GM23338 (cell line): ENCODE measurements at regions not wholly inside any gene's neighbourhood (a gene's known extent, or its start where the extent isn't known, plus 50 kb on each side); places are given as distances from the start of the nearest gene placed in this dataset.

Source experiments
- ATAC-seq: fragments of 200-7000 bp; cut with Tn5 transposase; 3 replicates; pipeline ENCODE4 v1.9.1; 2020
- DNase-seq: peaks from one replicate; pipeline ENCODE4 v3.0.0-alpha.2; 2015; ENCODE audit warnings: low spot score
- H2AFZ ChIP-seq: fragments of 200-600 bp; sonication (generic); 2 replicates; pipeline ENCODE4 v1.8.0; 2016; ENCODE audit warnings: antibody characterized with exemption, mild to moderate bottlenecking, moderate library complexity
- H3F3A ChIP-seq: fragments of 200-600 bp; sonication (generic); replicated peaks from 2 replicates; pipeline ENCODE4 v1.8.0; 2017; ENCODE audit warnings: antibody characterized with exemption, mixed run types, low read depth
- H3K27ac ChIP-seq: fragments of 200-600 bp; sonication (generic); 2 replicates; pipeline ENCODE4 v1.6.1; 2016; ENCODE audit warnings: low read depth
- H3K27me3 ChIP-seq: fragments of 200-600 bp; sonication (generic); 2 replicates; pipeline ENCODE4 v1.8.0; 2016; ENCODE audit warnings: mild to moderate bottlenecking, mixed run types, moderate library complexity; ENCODE audit not compliant: insufficient read depth
- H3K36me3 ChIP-seq: fragments of 200-600 bp; sonication (generic); 2 replicates; pipeline ENCODE4 v1.8.0; 2016; ENCODE audit warnings: mild to moderate bottlenecking; ENCODE audit not compliant: insufficient read depth
- H3K4me1 ChIP-seq: fragments of 200-600 bp; sonication (generic); 2 replicates; pipeline ENCODE4 v1.8.0; 2016; ENCODE audit warnings: mild to moderate bottlenecking, moderate library complexity; ENCODE audit not compliant: insufficient read depth
- H3K4me2 ChIP-seq: fragments of 200-600 bp; sonication (generic); 2 replicates; pipeline ENCODE4 v1.7.1; 2017; ENCODE audit warnings: mixed run types
- H3K4me3 ChIP-seq: fragments of 200-600 bp; sonication (generic); 2 replicates; pipeline ENCODE4 v1.6.1; 2016; ENCODE audit warnings: mixed run types
- H3K79me2 ChIP-seq: fragments of 200-600 bp; sonication (generic); replicated peaks from 2 replicates; pipeline ENCODE4 v1.8.0; 2017; ENCODE audit warnings: mild to moderate bottlenecking; ENCODE audit not compliant: insufficient read depth
- H3K9me2 ChIP-seq: fragments of 200-600 bp; sonication (generic); 2 replicates; pipeline ENCODE4 v1.8.0; 2017; ENCODE audit not compliant: insufficient read depth
- H4K20me1 ChIP-seq: fragments of 200-600 bp; sonication (generic); replicated peaks from 2 replicates; pipeline ENCODE4 v1.8.0; 2017; ENCODE audit warnings: mild to moderate bottlenecking; ENCODE audit not compliant: insufficient read depth
- H3K27ac Mint-ChIP-seq: 2 replicates; pipeline ENCODE4 v1.8.0; 2020; ENCODE audit warnings: inconsistent platforms, mild to moderate bottlenecking, moderate library complexity, mixed read lengths
- H3K27me3 Mint-ChIP-seq: 3 replicates; pipeline ENCODE4 v1.8.0; 2022; ENCODE audit warnings: low read depth, mild to moderate bottlenecking, moderate library complexity, mixed read lengths, inconsistent platforms; ENCODE audit not compliant: insufficient read depth, poor library complexity
- H3K36me3 Mint-ChIP-seq: 3 replicates; pipeline ENCODE4 v1.8.0; 2021; ENCODE audit warnings: low read depth, mild to moderate bottlenecking, inconsistent platforms, moderate library complexity, mixed read lengths
- H3K4me1 Mint-ChIP-seq: 3 replicates; pipeline ENCODE4 v1.8.0; 2020; ENCODE audit warnings: mild to moderate bottlenecking, inconsistent platforms, mixed read lengths
- H3K4me3 Mint-ChIP-seq: 3 replicates; pipeline ENCODE4 v1.8.0; 2021; ENCODE audit warnings: moderate library complexity, mild to moderate bottlenecking, inconsistent platforms, mixed read lengths
- H3K9me3 Mint-ChIP-seq: 3 replicates; pipeline ENCODE4 v1.8.0; 2020; ENCODE audit warnings: moderate library complexity, mild to moderate bottlenecking, inconsistent platforms, mixed read lengths
- CREB1 ChIP-seq: fragments of 250-450 bp; sonication (Bioruptor Pico); IDR thresholded peaks from 2 replicates; pipeline ENCODE4 v1.5.0; 2020; ENCODE audit warnings: low read depth, mild to moderate bottlenecking, moderate library complexity
- NANOG ChIP-seq: IDR thresholded peaks from 2 replicates; pipeline ENCODE4 v1.6.1; 2016; ENCODE audit warnings: antibody characterized with exemption, borderline replicate concordance
- STAT1 ChIP-seq: IDR thresholded peaks from one replicate; pipeline ENCODE4 v1.6.1; 2016; ENCODE audit warnings: antibody characterized with exemption; ENCODE audit not compliant: unreplicated experiment
- TF ChIP-seq, protein P1 (sequence below): fragments of 250-450 bp; sonication (Bioruptor Pico); IDR thresholded peaks from 2 replicates; pipeline ENCODE4 v1.5.0; 2020; ENCODE audit warnings: mild to moderate bottlenecking, moderate library complexity
- TF ChIP-seq, protein P2 (sequence below): IDR thresholded peaks from 2 replicates; pipeline ENCODE4 v1.6.1; 2016; ENCODE audit warnings: antibody characterized with exemption

DNA sequence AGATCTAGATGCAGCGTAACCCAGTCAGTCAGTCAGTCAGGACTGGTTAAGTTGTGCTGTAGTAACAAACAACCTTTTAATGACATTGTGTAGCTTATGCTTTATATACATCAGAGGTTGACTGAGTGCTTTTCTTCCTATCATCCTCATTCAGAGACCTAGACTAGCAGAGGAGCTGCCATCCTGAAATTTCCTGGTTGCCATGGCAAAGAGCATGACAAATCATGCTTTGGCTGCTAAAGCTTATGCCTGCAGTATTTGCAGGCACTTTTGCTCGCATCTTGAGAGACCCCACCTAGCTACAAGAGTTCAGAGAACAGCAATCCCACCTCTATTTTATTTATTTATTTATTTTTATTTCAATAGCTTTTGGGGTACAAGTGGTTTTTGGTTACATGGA is 244.0 kb downstream of the BTBD3 start (continued):
- TF ChIP-seq, protein P1, sequence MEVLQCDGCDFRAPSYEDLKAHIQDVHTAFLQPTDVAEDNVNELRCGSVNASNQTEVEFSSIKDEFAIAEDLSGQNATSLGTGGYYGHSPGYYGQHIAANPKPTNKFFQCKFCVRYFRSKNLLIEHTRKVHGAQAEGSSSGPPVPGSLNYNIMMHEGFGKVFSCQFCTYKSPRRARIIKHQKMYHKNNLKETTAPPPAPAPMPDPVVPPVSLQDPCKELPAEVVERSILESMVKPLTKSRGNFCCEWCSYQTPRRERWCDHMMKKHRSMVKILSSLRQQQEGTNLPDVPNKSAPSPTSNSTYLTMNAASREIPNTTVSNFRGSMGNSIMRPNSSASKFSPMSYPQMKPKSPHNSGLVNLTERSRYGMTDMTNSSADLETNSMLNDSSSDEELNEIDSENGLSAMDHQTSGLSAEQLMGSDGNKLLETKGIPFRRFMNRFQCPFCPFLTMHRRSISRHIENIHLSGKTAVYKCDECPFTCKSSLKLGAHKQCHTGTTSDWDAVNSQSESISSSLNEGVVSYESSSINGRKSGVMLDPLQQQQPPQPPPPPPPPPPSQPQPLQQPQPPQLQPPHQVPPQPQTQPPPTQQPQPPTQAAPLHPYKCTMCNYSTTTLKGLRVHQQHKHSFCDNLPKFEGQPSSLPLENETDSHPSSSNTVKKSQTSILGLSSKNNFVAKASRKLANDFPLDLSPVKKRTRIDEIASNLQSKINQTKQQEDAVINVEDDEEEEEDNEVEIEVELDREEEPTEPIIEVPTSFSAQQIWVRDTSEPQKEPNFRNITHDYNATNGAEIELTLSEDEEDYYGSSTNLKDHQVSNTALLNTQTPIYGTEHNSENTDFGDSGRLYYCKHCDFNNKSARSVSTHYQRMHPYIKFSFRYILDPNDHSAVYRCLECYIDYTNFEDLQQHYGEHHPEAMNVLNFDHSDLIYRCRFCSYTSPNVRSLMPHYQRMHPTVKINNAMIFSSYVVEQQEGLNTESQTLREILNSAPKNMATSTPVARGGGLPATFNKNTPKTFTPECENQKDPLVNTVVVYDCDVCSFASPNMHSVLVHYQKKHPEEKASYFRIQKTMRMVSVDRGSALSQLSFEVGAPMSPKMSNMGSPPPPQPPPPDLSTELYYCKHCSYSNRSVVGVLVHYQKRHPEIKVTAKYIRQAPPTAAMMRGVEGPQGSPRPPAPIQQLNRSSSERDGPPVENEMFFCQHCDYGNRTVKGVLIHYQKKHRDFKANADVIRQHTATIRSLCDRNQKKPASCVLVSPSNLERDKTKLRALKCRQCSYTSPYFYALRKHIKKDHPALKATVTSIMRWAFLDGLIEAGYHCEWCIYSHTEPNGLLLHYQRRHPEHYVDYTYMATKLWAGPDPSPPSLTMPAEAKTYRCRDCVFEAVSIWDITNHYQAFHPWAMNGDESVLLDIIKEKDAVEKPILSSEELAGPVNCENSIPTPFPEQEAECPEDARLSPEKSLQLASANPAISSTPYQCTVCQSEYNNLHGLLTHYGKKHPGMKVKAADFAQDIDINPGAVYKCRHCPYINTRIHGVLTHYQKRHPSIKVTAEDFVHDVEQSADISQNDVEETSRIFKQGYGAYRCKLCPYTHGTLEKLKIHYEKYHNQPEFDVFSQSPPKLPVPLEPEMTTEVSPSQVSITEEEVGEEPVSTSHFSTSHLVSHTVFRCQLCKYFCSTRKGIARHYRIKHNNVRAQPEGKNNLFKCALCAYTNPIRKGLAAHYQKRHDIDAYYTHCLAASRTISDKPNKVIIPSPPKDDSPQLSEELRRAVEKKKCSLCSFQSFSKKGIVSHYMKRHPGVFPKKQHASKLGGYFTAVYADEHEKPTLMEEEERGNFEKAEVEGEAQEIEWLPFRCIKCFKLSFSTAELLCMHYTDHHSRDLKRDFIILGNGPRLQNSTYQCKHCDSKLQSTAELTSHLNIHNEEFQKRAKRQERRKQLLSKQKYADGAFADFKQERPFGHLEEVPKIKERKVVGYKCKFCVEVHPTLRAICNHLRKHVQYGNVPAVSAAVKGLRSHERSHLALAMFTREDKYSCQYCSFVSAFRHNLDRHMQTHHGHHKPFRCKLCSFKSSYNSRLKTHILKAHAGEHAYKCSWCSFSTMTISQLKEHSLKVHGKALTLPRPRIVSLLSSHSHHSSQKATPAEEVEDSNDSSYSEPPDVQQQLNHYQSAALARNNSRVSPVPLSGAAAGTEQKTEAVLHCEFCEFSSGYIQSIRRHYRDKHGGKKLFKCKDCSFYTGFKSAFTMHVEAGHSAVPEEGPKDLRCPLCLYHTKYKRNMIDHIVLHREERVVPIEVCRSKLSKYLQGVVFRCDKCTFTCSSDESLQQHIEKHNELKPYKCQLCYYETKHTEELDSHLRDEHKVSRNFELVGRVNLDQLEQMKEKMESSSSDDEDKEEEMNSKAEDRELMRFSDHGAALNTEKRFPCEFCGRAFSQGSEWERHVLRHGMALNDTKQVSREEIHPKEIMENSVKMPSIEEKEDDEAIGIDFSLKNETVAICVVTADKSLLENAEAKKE, result no peak
- TF ChIP-seq CREB1 (CRISPR knock-in tag), result no peak

DNA sequence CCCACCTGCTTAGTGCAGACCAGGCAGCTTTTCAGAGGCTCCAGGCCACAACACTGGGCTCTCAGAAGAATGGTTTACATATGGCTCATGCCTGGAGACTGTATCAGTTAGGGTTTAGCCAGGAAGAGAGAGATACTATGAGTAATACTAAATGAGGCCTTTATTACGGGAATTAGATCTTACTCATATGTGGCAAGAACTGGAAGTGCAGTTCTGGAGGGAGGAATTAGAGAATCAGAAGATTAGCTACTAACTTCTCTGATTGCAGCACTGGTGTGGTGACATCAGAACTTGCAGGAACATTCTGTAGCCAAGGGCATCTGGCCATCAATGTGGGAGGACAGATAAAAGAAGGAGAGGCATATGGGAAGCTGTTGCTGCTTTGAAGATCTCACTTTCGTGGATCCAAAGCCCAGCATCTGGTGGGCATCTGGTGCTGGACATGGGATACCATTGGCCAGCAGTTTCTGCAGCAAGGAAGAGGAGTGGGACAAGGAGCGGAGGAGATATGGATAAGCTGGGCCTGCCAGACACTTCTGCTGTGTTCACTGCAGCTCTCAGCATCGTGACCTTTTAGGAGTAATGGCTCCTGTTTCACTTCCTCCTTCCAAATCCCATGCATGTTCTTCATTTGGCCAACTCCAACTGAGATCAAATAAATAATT is 248.5 kb downstream of the BTBD3 start:
- no peaks in the 10 kb centered on the region for H3K79me2 ChIP-seq
- peaks cover 1% of the 10 kb centered on the region for H3K27me3 Mint-ChIP-seq
- no peak overlapping the region for H3K4me3 Mint-ChIP-seq
- H3K36me3 Mint-ChIP-seq, result 0 out of 3 replicates have a peak, but pooled peaks cover 5% of the 10 kb centered on the region
- H3K27ac ChIP-seq, result no peak overlapping the region
- H3K4me1 ChIP-seq, result no peaks in the 10 kb centered on the region
- peaks cover 20% of the 10 kb centered on the region for H3K9me3 Mint-ChIP-seq
- no peak for DNase-seq
- H3K4me2 ChIP-seq, result no peak overlapping the region
- peaks cover 8% of the 10 kb centered on the region; the same call in 1 of the 2 replicates for H3K9me2 ChIP-seq
- H3K4me1 Mint-ChIP-seq, result no peaks in the 10 kb centered on the region
- no peaks in the 10 kb centered on the region for H3K36me3 ChIP-seq
- ATAC-seq, result no peak
- no peaks in the 10 kb centered on the region for H4K20me1 ChIP-seq
- no peaks in the 10 kb centered on the region for H3F3A ChIP-seq
- no peak overlapping the region for H2AFZ ChIP-seq
- H3K27me3 ChIP-seq, result no peaks in the 10 kb centered on the region
- H3K27ac Mint-ChIP-seq, result no peak overlapping the region
- no peak overlapping the region for H3K4me3 ChIP-seq
- TF ChIP-seq STAT1 (no peak), NANOG (no peak)
- TF ChIP-seq, protein P1, result no peak
- TF ChIP-seq, protein P2, sequence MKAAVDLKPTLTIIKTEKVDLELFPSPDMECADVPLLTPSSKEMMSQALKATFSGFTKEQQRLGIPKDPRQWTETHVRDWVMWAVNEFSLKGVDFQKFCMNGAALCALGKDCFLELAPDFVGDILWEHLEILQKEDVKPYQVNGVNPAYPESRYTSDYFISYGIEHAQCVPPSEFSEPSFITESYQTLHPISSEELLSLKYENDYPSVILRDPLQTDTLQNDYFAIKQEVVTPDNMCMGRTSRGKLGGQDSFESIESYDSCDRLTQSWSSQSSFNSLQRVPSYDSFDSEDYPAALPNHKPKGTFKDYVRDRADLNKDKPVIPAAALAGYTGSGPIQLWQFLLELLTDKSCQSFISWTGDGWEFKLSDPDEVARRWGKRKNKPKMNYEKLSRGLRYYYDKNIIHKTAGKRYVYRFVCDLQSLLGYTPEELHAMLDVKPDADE, result no peak
